SKM-1 (cell line): ENCODE measurements at regions not wholly inside any gene's neighbourhood (a gene's known extent, or its start where the extent isn't known, plus 50 kb on each side); places are given as distances from the start of the nearest gene placed in this dataset.
"Not testable (repeated sequence)": the region's sequence is repeated elsewhere in the genome, so short reads cannot be mapped to it uniquely, and the experiment has no call there.

Experiments
- DNase-seq: peaks from one replicate; lab custom pipeline; 2025; ENCODE audit not compliant: unreplicated experiment; lab: John Stamatoyannopoulos, UW

GRCh38 chrX:437661-438390 lies 51.1 kb upstream of the PPP2R3B start:
- no peak for DNase-seq

GRCh38 chrX:439241-439640 lies 52.5 kb upstream of the PPP2R3B start:
- DNase-seq, result no peak

- DNase-seq, result no peak
Measured at GRCh38 chrX:439719-440118, 53.0 kb upstream of the PPP2R3B start.

GRCh38 chrX:440636-441035 lies 53.9 kb upstream of the PPP2R3B start:
- no peak for DNase-seq

GRCh38 chrX:443536-444210 lies 57.0 kb upstream of the PPP2R3B start:
- DNase-seq, result no peak

- no peak for DNase-seq
Measured at GRCh38 chrX:444305-444704, 57.6 kb upstream of the PPP2R3B start.

- no peak for DNase-seq
Measured at GRCh38 chrX:445727-446126, 59.0 kb upstream of the PPP2R3B start.

GRCh38 chrX:446245-446644 lies 59.5 kb upstream of the PPP2R3B start:
- no peak for DNase-seq

- DNase-seq, result no peak
Measured at GRCh38 chrX:447052-447451, 60.3 kb upstream of the PPP2R3B start.

GRCh38 chrX:451750-452149 lies 65.0 kb upstream of the PPP2R3B start:
- not testable (repeated sequence) for DNase-seq

GRCh38 chrX:452598-452997 lies 65.9 kb upstream of the PPP2R3B start:
- no peak for DNase-seq

- DNase-seq, result not testable (repeated sequence)
Measured at GRCh38 chrX:454514-454913, 67.8 kb upstream of the PPP2R3B start.

- DNase-seq, result no peak
Measured at GRCh38 chrX:455199-455598, 68.5 kb upstream of the PPP2R3B start.

GRCh38 chrX:455673-456072 lies 69.0 kb upstream of the PPP2R3B start:
- no peak for DNase-seq

GRCh38 chrX:456146-456545 lies 69.4 kb upstream of the PPP2R3B start:
- no peak for DNase-seq

- DNase-seq, result no peak
Measured at GRCh38 chrX:456551-457291, 70.0 kb upstream of the PPP2R3B start.

GRCh38 chrX:457292-457679 lies 70.6 kb upstream of the PPP2R3B start:
- DNase-seq, result no peak

GRCh38 chrX:458631-459061 lies 71.9 kb upstream of the PPP2R3B start:
- DNase-seq, result no peak

- DNase-seq, result no peak
Measured at GRCh38 chrX:459611-460010, 72.9 kb upstream of the PPP2R3B start.

GRCh38 chrX:460116-460515 lies 73.4 kb upstream of the PPP2R3B start:
- DNase-seq, result no peak

GRCh38 chrX:460823-461640 lies 74.3 kb upstream of the PPP2R3B start:
- no peak for DNase-seq
